ENCODE measurements at regions not wholly inside any gene's neighbourhood (a gene's known extent, or its start where the extent isn't known, plus 50 kb on each side); places are given as distances from the start of the nearest gene placed in this dataset.

- no peak for DNase-seq (ENCODE audit: low read depth)
- TF ChIP-seq, protein P1, sequence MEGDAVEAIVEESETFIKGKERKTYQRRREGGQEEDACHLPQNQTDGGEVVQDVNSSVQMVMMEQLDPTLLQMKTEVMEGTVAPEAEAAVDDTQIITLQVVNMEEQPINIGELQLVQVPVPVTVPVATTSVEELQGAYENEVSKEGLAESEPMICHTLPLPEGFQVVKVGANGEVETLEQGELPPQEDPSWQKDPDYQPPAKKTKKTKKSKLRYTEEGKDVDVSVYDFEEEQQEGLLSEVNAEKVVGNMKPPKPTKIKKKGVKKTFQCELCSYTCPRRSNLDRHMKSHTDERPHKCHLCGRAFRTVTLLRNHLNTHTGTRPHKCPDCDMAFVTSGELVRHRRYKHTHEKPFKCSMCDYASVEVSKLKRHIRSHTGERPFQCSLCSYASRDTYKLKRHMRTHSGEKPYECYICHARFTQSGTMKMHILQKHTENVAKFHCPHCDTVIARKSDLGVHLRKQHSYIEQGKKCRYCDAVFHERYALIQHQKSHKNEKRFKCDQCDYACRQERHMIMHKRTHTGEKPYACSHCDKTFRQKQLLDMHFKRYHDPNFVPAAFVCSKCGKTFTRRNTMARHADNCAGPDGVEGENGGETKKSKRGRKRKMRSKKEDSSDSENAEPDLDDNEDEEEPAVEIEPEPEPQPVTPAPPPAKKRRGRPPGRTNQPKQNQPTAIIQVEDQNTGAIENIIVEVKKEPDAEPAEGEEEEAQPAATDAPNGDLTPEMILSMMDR (conservative IDR thresholded peaks at IDR 0.05; ENCODE audit: low read depth, low read length): peak; percentile 36
- H3K4me3 ChIP-seq (ENCODE audit: low read depth, low read length): no peak overlapping the region
Measured at GRCh38 chr5:103464835-103465484, 97.6 kb downstream of the NUDT12 start.

- no peak for DNase-seq (ENCODE audit: low read depth)
- H3K4me3 ChIP-seq (ENCODE audit: low read depth, low read length): no peak overlapping the region
- TF ChIP-seq, protein P1 (conservative IDR thresholded peaks at IDR 0.05; ENCODE audit: low read depth, low read length): no peak
Measured at GRCh38 chr5:103463261-103463660, 99.3 kb downstream of the NUDT12 start.

DNA sequence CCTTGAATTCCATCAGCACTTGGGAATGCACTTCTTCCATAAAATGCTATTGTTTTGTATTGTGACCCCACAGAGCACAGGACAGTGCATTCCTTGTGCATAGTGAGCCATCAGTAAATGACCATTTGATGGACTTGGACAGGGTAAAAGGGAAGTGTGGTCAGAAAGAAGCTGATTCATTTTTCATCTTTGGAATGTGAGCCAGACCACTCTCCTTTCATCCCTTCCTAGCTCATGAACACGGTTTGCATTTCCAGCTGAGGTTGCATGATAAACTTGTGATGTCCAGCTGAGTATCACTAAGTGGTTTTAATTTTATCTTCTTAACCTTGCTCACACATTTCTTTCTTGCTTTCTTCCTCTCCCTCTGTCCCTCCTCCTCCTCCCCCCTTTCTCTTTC is 101.3 kb downstream of the NUDT12 start:
- TF ChIP-seq, protein P1 (conservative IDR thresholded peaks at IDR 0.05; ENCODE audit: low read depth, low read length): no peak
- no peak for DNase-seq (ENCODE audit: low read depth)
- H3K4me3 ChIP-seq (ENCODE audit: low read depth, low read length): no peak overlapping the region

- TF ChIP-seq, protein P1 (conservative IDR thresholded peaks at IDR 0.05; ENCODE audit: low read depth, low read length): no peak
- no peak for DNase-seq (ENCODE audit: low read depth)
Measured at GRCh38 chr5:103458497-103459040, 104.0 kb downstream of the NUDT12 start.

DNA sequence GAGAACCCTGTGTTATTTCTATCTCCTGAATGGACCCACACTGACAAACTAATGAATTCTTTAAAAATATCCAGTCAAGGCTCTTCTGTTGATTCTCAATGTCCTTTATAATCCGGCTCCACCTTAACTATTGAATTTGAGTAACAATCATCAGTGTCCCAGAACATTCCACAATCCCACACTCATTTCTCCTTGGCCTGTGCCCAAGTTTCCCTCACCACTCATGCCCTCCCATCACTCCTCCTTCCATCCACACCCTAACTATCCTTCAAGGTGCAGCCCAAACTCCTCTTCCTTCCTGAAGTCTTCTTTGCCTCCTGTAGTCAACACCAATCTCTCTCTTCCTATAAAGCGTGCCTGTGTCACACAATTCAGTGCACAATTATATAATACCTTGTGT is 106.1 kb downstream of the NUDT12 start:
- H3K4me3 ChIP-seq (ENCODE audit: low read depth, low read length): no peak overlapping the region
- no peak for DNase-seq (ENCODE audit: low read depth)
- TF ChIP-seq, protein P1 (conservative IDR thresholded peaks at IDR 0.05; ENCODE audit: low read depth, low read length): no peak

More at GRCh38 chr5:103458497-103459040, 104.0 kb downstream of the NUDT12 start:
- no peak overlapping the region for H3K4me3 ChIP-seq (ENCODE audit: low read depth, low read length)

- TF ChIP-seq, protein P1 (conservative IDR thresholded peaks at IDR 0.05; ENCODE audit: low read depth, low read length): no peak
- DNase-seq (ENCODE audit: low read depth): no peak
- H3K4me3 ChIP-seq (ENCODE audit: low read depth, low read length): no peak overlapping the region
Measured at GRCh38 chr5:103455796-103456195, 106.8 kb downstream of the NUDT12 start.

DNA sequence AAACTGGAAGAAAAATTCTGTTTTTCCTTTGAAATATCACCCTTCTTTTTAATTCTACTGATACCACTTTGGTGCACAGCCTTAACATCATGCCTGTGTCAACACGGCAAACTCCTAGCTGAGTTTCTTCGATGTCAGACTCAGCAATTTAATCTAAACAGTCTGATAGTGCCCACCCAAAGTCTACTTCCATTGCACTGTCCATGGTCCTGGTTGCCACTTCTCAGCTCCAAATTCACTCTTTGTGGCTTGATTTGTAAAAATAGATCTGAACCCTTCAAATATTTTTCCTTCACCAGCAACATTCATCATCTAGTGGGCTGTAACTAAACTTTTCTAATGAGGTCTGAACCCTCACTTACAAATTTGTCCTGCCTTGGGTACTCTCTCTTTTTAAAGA is 107.8 kb downstream of the NUDT12 start:
- TF ChIP-seq, protein P1 (conservative IDR thresholded peaks at IDR 0.05; ENCODE audit: low read depth, low read length): no peak
- no peak overlapping the region for H3K4me3 ChIP-seq (ENCODE audit: low read depth, low read length)

More for the DNA sequence above, 107.8 kb downstream of the NUDT12 start:
- no peak for DNase-seq (ENCODE audit: low read depth)
